SJCRH30 (cell line): ENCODE measurements at regions not wholly inside any gene's neighbourhood (a gene's known extent, or its start where the extent isn't known, plus 50 kb on each side); places are given as distances from the start of the nearest gene placed in this dataset.
A peak's percentile ranks its signal among the peaks of the same experiment; 100 is the strongest.

ENCODE experiments used
- DNase-seq, 2 experiments: peaks; one replicate each; pipeline ENCODE4 v3.0.0-alpha.2; 2015 to 2020
- H3K27ac ChIP-seq: fragments of 250-450 bp; sonication (Bioruptor Pico); 2 replicates; pipeline ENCODE4 v1.5.1; 2020; ENCODE audit warnings: mild to moderate bottlenecking, moderate library complexity
- H3K27me3 ChIP-seq: fragments of 250-450 bp; sonication (Bioruptor Pico); 2 replicates; pipeline ENCODE4 v1.5.1; 2020; ENCODE audit warnings: mild to moderate bottlenecking, moderate library complexity
- H3K36me3 ChIP-seq: fragments of 250-450 bp; sonication (Bioruptor Pico); 2 replicates; pipeline ENCODE4 v1.5.1; 2020; ENCODE audit warnings: mild to moderate bottlenecking, moderate library complexity
- H3K4me1 ChIP-seq: fragments of 250-450 bp; sonication (Bioruptor Pico); 2 replicates; pipeline ENCODE4 v1.5.1; 2020; ENCODE audit warnings: mild to moderate bottlenecking, moderate library complexity
- H3K4me3 ChIP-seq: fragments of 250-450 bp; sonication (Bioruptor Pico); 2 replicates; pipeline ENCODE4 v1.5.1; 2020; ENCODE audit warnings: mild to moderate bottlenecking, moderate library complexity
- H3K9me3 ChIP-seq: fragments of 250-450 bp; sonication (Bioruptor Pico); replicated peaks from 2 replicates; pipeline ENCODE4 v1.5.1; 2020; ENCODE audit warnings: mild to moderate bottlenecking, moderate library complexity

DNA sequence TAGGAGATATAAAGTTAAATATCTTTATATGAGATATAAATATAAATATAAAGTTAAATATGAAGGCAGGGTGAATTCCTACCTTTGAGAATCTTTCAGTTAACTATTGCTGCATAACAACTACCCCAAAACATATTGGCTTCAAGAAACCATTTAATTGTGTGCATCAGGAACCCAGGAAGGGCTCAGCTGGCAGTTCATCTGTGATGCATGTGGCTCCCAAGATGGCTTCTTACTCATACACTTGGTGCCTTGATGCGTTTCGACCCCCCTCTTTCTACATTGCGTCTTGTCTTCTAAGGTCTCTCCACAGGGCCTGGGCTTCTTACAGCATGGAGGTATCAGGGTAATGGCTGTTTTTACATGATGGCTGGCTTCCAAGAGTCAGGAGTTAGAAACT lies 253.9 kb upstream of the CRY1 start:
- no peak for DNase-seq
- Histone ChIP-seq H3K27ac (no peak overlapping the region), H3K27me3 (no peaks in the 10 kb centered on the region), H3K9me3 (no peaks in the 10 kb centered on the region), H3K4me1 (peaks cover 11% of the 10 kb centered on the region), H3K36me3 (no peaks in the 10 kb centered on the region), H3K4me3 (no peak overlapping the region)

GRCh38 chr12:107349008-107349747 lies 255.8 kb upstream of the CRY1 start:
- Histone ChIP-seq H3K27me3 (no peaks in the 10 kb centered on the region), H3K27ac (peak overlapping the region; percentile 49), H3K4me1 (peaks cover 11% of the 10 kb centered on the region), H3K4me3 (no peak overlapping the region), H3K9me3 (no peaks in the 10 kb centered on the region; the same call in 1 of the 2 replicates), H3K36me3 (no peaks in the 10 kb centered on the region)
- peak; percentile 88 to 94 for DNase-seq

DNA sequence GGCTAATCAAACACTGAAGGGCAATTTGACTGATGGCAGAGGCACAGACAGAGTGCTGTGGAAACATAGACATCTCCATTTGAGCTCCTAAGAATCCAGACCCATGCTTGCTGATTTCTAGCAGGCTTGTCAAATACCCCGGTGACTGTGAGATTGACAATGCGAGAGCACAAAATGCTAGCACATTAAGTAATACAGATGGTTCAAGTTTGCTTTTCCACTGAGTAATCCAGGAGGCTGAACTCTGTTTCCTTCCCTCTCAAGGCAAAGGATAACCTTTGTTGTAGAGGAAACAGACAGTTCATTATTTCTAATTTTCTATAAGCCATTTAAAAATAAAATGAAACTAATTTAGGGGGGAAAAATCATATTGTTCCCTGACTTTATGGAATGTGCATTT lies 256.5 kb upstream of the CRY1 start:
- Histone ChIP-seq H3K4me3 (no peak overlapping the region), H3K27ac (no peak overlapping the region), H3K27me3 (no peaks in the 10 kb centered on the region), H3K4me1 (peaks cover 15% of the 10 kb centered on the region), H3K36me3 (no peaks in the 10 kb centered on the region), H3K9me3 (no peaks in the 10 kb centered on the region; the same call in 1 of the 2 replicates)
- DNase-seq, result no peak

DNA sequence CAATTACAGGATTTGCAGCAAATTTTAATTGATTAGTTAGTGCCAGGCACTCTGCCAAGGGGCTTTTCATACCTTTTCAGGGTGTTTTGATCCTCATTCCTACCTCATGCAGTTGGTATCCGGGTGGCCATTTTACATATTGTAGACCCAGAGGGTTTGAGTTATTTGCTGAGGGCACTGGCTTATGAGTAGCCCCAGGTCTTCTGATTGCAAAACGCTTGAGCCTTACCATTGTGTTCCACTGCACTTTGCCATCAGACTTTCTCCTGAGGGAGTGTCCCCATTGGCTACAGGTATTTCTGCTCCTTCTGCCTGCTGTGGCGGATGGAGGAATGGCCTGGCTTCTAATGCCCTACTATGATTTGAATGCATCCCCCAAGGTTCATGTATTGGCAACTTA lies 257.8 kb upstream of the CRY1 start:
- no peak for DNase-seq
- Histone ChIP-seq H3K4me3 (no peak overlapping the region), H3K27ac (no peak overlapping the region), H3K4me1 (peaks cover 28% of the 10 kb centered on the region), H3K27me3 (no peaks in the 10 kb centered on the region), H3K9me3 (no peaks in the 10 kb centered on the region; the same call in 1 of the 2 replicates), H3K36me3 (no peaks in the 10 kb centered on the region)

- Histone ChIP-seq H3K27ac (no peak overlapping the region), H3K36me3 (no peaks in the 10 kb centered on the region), H3K27me3 (no peaks in the 10 kb centered on the region), H3K9me3 (no peaks in the 10 kb centered on the region; the same call in 1 of the 2 replicates), H3K4me3 (no peak overlapping the region), H3K4me1 (peaks cover 34% of the 10 kb centered on the region)
- no peak for DNase-seq
Measured at GRCh38 chr12:107351713-107352112, 258.4 kb upstream of the CRY1 start.

DNA sequence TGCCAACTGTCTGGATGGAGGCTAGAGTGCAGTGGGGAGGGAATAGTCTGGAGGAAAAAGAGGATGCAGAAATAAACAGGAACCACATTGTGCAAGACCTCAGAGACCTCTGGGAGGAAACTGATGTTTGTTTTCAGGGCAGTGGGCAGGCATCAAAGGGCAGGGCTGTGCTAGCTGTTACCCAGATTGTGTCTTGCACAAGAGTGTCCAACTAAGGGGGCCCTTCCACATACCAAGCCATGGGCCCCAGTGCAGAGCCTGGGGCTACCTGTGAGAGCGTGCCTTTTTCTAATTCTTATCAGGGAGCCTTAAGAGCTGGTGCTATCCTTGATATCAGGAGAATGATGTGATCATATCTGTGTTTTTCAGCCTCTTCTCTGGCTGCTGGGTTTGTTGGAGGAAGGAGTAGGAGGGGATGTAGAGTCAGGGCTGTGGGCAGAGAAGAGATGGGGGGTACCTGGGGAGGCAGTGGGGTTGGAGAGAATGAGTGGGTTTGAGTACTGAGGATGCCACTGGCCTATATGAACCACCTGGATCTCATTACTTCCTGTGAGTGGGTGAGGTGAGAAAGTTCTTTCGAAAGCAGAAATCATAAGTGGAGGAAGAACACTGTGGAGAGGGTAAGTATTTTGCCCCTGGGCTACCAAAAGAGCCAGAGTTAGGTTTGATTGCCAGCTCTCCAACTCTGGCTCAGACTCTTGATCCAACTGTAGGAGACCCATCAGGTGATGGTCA lies 259.2 kb upstream of the CRY1 start:
- H3K9me3 ChIP-seq, result no peaks in the 10 kb centered on the region; the same call in 1 of the 2 replicates
- no peaks in the 10 kb centered on the region for H3K27me3 ChIP-seq
- H3K4me1 ChIP-seq, result peaks cover 36% of the 10 kb centered on the region
- DNase-seq, result no peak
- H3K4me3 ChIP-seq, result no peak overlapping the region
- H3K27ac ChIP-seq, result no peak overlapping the region
- no peaks in the 10 kb centered on the region for H3K36me3 ChIP-seq

DNA sequence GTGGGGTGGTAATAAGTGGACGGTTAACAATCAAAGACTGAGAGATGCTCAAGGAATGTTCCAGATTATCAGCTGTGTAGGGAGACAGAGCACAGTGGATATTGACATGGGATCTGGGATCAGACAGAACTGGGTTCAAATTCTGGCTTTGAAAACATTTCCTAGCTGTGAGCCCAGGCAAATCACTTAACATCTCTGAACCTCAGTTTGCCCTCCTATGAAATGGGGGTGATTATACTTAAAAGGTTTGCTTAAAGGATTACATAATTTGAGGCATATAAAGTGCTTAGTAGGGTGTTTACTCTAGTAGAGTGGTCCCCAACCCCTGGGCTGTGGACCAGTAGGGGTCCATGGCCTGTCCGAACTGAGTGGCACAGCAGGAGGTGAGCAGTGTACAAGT lies 260.0 kb upstream of the CRY1 start:
- H3K4me1 ChIP-seq, result peaks cover 35% of the 10 kb centered on the region
- H3K4me3 ChIP-seq, result no peak overlapping the region
- H3K27me3 ChIP-seq, result no peaks in the 10 kb centered on the region
- H3K27ac ChIP-seq, result no peak overlapping the region
- H3K36me3 ChIP-seq, result no peaks in the 10 kb centered on the region
- H3K9me3 ChIP-seq, result no peaks in the 10 kb centered on the region; the same call in 1 of the 2 replicates
- DNase-seq, result no peak

- Histone ChIP-seq H3K4me1 (peaks cover 31% of the 10 kb centered on the region), H3K27me3 (no peaks in the 10 kb centered on the region), H3K36me3 (no peaks in the 10 kb centered on the region), H3K4me3 (no peak overlapping the region), H3K9me3 (no peaks in the 10 kb centered on the region; the same call in 1 of the 2 replicates), H3K27ac (peak overlapping the region; percentile 32)
- peak; percentile 75 to 82 for DNase-seq
Measured at GRCh38 chr12:107355004-107355565, 261.7 kb upstream of the CRY1 start.

- H3K9me3 ChIP-seq, result no peaks in the 10 kb centered on the region; the same call in 1 of the 2 replicates
- H3K27me3 ChIP-seq, result no peaks in the 10 kb centered on the region
- peaks cover 31% of the 10 kb centered on the region for H3K4me1 ChIP-seq
- H3K4me3 ChIP-seq, result no peak overlapping the region
- DNase-seq, result no peak
- peak overlapping the region; percentile 32 for H3K27ac ChIP-seq
- H3K36me3 ChIP-seq, result no peaks in the 10 kb centered on the region
Measured at GRCh38 chr12:107355612-107356011, 262.3 kb upstream of the CRY1 start.

DNA sequence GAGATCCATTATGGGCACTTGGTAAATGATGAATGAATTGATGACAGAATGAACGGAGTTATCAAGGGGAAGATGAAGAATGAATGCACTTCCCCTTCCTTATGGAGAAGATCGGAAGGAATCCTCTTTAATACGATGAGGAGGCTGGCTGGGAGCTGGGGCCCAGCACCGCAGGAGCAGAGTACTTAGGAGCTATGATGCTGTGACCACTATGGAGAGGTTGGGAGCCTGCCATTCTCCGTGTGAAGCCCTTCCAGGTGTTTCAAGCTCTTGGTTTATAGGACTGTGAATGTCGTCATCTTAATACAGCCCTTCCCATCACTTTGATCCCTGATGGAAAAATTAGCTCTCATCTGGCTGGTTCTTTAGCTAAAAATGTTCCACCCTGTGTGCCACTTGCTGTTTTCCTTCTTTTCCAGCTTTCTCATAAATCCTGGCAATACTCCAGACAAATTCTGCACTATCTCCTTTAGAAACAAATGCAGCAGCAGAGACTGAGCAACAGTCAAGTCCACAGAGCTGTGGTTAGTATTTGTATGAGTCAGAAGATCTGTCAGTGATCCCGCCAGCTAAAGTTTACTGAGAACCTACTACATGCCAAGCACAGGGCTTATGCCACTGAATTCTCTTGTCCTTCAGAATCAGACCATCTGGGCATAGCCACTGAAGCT lies 263.1 kb upstream of the CRY1 start:
- Histone ChIP-seq H3K27me3 (no peaks in the 10 kb centered on the region), H3K36me3 (no peaks in the 10 kb centered on the region)
- peak; percentile 10 to 42 for DNase-seq

GRCh38 chr12:107356937-107357295 lies 263.6 kb upstream of the CRY1 start:
- H3K9me3 ChIP-seq, result no peaks in the 10 kb centered on the region; the same call in 1 of the 2 replicates
- H3K27me3 ChIP-seq, result no peaks in the 10 kb centered on the region
- no peak overlapping the region for H3K27ac ChIP-seq
- no peaks in the 10 kb centered on the region for H3K36me3 ChIP-seq
- no peak for DNase-seq
- peaks cover 31% of the 10 kb centered on the region for H3K4me1 ChIP-seq
- H3K4me3 ChIP-seq, result no peak overlapping the region

More for the DNA sequence above, 263.1 kb upstream of the CRY1 start:
- no peak overlapping the region for H3K27ac ChIP-seq
- no peaks in the 10 kb centered on the region; the same call in 1 of the 2 replicates for H3K9me3 ChIP-seq
- H3K4me1 ChIP-seq, result peaks cover 31% of the 10 kb centered on the region
- H3K4me3 ChIP-seq, result no peak overlapping the region

GRCh38 chr12:107359382-107359781 lies 266.0 kb upstream of the CRY1 start:
- H3K27ac ChIP-seq, result no peak overlapping the region
- peaks cover 31% of the 10 kb centered on the region for H3K4me1 ChIP-seq
- DNase-seq, result peak; percentile 56 to 72
- H3K4me3 ChIP-seq, result no peak overlapping the region
- H3K9me3 ChIP-seq, result no peaks in the 10 kb centered on the region
- no peaks in the 10 kb centered on the region for H3K27me3 ChIP-seq
- H3K36me3 ChIP-seq, result no peaks in the 10 kb centered on the region

GRCh38 chr12:107360033-107360432 lies 266.7 kb upstream of the CRY1 start:
- Histone ChIP-seq H3K4me1 (peaks cover 25% of the 10 kb centered on the region), H3K9me3 (no peaks in the 10 kb centered on the region), H3K4me3 (no peak overlapping the region), H3K27me3 (no peaks in the 10 kb centered on the region), H3K27ac (no peak overlapping the region), H3K36me3 (no peaks in the 10 kb centered on the region)
- no peak for DNase-seq

DNA sequence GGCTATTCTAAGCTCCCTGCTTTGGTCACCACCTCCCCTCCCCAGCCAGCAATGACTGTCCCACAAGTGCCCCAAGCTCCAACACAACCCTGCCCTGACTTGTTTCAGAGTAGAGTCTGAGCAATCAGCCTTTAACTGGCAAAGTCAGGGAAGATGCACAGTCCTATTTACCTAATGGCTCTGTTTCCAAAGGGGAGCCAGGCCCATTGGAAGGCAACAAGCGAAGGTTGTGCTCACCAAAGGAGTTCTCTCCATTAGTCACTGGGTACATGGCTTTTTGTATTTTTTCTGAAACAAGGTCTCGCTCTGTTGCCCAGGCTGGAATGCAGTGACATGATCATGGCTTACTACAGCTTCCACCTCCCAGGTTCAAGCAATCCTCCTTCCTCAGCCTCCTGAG lies 267.1 kb upstream of the CRY1 start:
- Histone ChIP-seq H3K27ac (no peak overlapping the region), H3K4me1 (peaks cover 20% of the 10 kb centered on the region), H3K9me3 (no peaks in the 10 kb centered on the region), H3K27me3 (no peaks in the 10 kb centered on the region), H3K4me3 (no peak overlapping the region), H3K36me3 (no peaks in the 10 kb centered on the region)
- no peak for DNase-seq

GRCh38 chr12:107361970-107362369 lies 268.6 kb upstream of the CRY1 start:
- Histone ChIP-seq H3K27me3 (no peaks in the 10 kb centered on the region), H3K36me3 (no peaks in the 10 kb centered on the region), H3K27ac (no peak overlapping the region), H3K4me1 (peaks cover 5% of the 10 kb centered on the region; the same call in 1 of the 2 replicates), H3K4me3 (no peak overlapping the region), H3K9me3 (no peaks in the 10 kb centered on the region)
- no peak for DNase-seq
